SK-N-SH (cell line): ENCODE measurements at regions not wholly inside any gene's neighbourhood (a gene's known extent, or its start where the extent isn't known, plus 50 kb on each side); places are given as distances from the start of the nearest gene placed in this dataset.
A peak's percentile ranks its signal among the peaks of the same experiment; 100 is the strongest.

Experiments used
- CTCF ChIA-PET: fragments of 300-600, 350-600 bp; formaldehyde crosslinking; extraction: SDS; loops from one replicate; lab custom pipeline; 2021; lab: Yijun Ruan, JAX
- POLR2A ChIA-PET: fragments of 350-600 bp; sonication (Branson Sonifier 250); formaldehyde crosslinking; extraction: SDS; loops from one replicate; lab custom pipeline; 2020; ENCODE audit warnings: antibody characterized with exemption, inconsistent platforms; lab: Yijun Ruan, JAX
- DNase-seq: peaks from one replicate; pipeline ENCODE4 v3.0.0; 2012
- H2AFZ ChIP-seq: fragments of 200-600 bp; sonication (generic); 2 replicates; pipeline ENCODE4 v1.8.1; 2016; ENCODE audit warnings: antibody characterized with exemption, mild to moderate bottlenecking, low read depth
- H3F3A ChIP-seq: fragments of 200-600 bp; sonication (generic); replicated peaks from 2 replicates; pipeline ENCODE3; 2016; ENCODE audit warnings: antibody characterized with exemption, mild to moderate bottlenecking; ENCODE audit not compliant: insufficient read depth
- H3K27ac ChIP-seq, 2 experiments: fragments of 200-500 bp in 1 of 2; fragments of 200-600 bp in 1 of 2; sonication (Bioruptor generic) in 1 of 2; sonication (generic), shearing (Covaris generic) in 1 of 2; 2 replicates each; pipeline versions ENCODE4 v1.5.1 to v1.6.1; 2014 to 2016; ENCODE audit warnings: low read depth in 2 of 2, inconsistent platforms in 1 of 2, low read length in 1 of 2, mild to moderate bottlenecking in 1 of 2, mixed read lengths in 1 of 2
- H3K27me3 ChIP-seq: fragments of 200-600 bp; sonication (generic), shearing (Covaris generic); 2 replicates; pipeline ENCODE4 v1.6.1; 2016; ENCODE audit warnings: mixed run types; ENCODE audit not compliant: insufficient read depth
- H3K36me3 ChIP-seq, 2 experiments: fragments of 200-500 bp in 1 of 2; fragments of 200-600 bp in 1 of 2; sonication (Bioruptor generic) in 1 of 2; sonication (generic) in 1 of 2; replicated peaks in 1 of 2; 2 replicates each; pipeline versions ENCODE3 to v1.5.1; 2014 to 2016; ENCODE audit warnings: low read length in 1 of 2, mild to moderate bottlenecking in 1 of 2; ENCODE audit not compliant: insufficient read depth in 2 of 2, control insufficient read depth in 1 of 2
- H3K4me1 ChIP-seq, 2 experiments: fragments of 200-500 bp in 1 of 2; fragments of 200-600 bp in 1 of 2; sonication (Bioruptor generic) in 1 of 2; sonication (generic), shearing (Covaris generic) in 1 of 2; 2 replicates each; pipeline versions ENCODE4 v1.5.1 to v1.6.1; 2014 to 2016; ENCODE audit warnings: low read depth in 1 of 2, low read length in 1 of 2, mixed run types in 1 of 2; ENCODE audit not compliant: insufficient read depth in 2 of 2, control insufficient read depth in 1 of 2
- H3K4me2 ChIP-seq: fragments of 200-600 bp; sonication (generic), shearing (Covaris generic); 2 replicates; pipeline ENCODE4 v1.6.1; 2017; ENCODE audit warnings: mixed run types
- H3K4me3 ChIP-seq, 2 experiments: fragments of 200-500 bp in 1 of 2; fragments of 200-600 bp in 1 of 2; sonication (Bioruptor generic) in 1 of 2; sonication (generic), shearing (Covaris generic) in 1 of 2; 2 replicates each; pipeline versions ENCODE4 v1.5.1 to v1.8.1; 2014 to 2016; ENCODE audit warnings: low read depth in 2 of 2, inconsistent platforms in 1 of 2, low read length in 1 of 2, mild to moderate bottlenecking in 1 of 2, mixed read lengths in 1 of 2, moderate library complexity in 1 of 2
- H3K79me2 ChIP-seq: fragments of 200-600 bp; sonication (generic); 2 replicates; pipeline ENCODE4 v1.8.1; 2017; ENCODE audit warnings: mild to moderate bottlenecking; ENCODE audit not compliant: insufficient read depth
- H3K9ac ChIP-seq: fragments of 200-600 bp; sonication (generic); 2 replicates; pipeline ENCODE4 v1.6.1; 2017; ENCODE audit warnings: mixed run types
- H3K9me2 ChIP-seq: fragments of 200-600 bp; sonication (generic); 2 replicates; pipeline ENCODE4 v1.6.1; 2017; ENCODE audit warnings: mixed run types
- H3K9me3 ChIP-seq: fragments of 200-600 bp; sonication (generic); 2 replicates; pipeline ENCODE4 v1.6.1; 2017; ENCODE audit warnings: mixed run types, mild to moderate bottlenecking, moderate library complexity
- H4K20me1 ChIP-seq: fragments of 200-600 bp; sonication (generic); 2 replicates; pipeline ENCODE4 v1.6.1; 2017; ENCODE audit warnings: mild to moderate bottlenecking, mixed run types; ENCODE audit not compliant: insufficient read depth
- CHD2 ChIP-seq: fragments of 150-350 bp; IDR thresholded peaks from 2 replicates; pipeline ENCODE4 v1.6.1; 2018; ENCODE audit warnings: low read length; ENCODE audit not compliant: partially characterized antibody
- EP300 ChIP-seq, 2 experiments: IDR thresholded peaks; 2 replicates each; pipeline versions ENCODE4 v1.4.0 to v1.6.1; 2012; ENCODE audit warnings: borderline replicate concordance in 1 of 2, low read depth in 1 of 2, low read length in 1 of 2
- FOSL2 ChIP-seq: IDR thresholded peaks from 2 replicates; pipeline ENCODE4 v1.4.0; 2012; ENCODE audit warnings: low read depth, mild to moderate bottlenecking, moderate library complexity, borderline replicate concordance
- FOXM1 ChIP-seq: IDR thresholded peaks from 2 replicates; pipeline ENCODE4 v1.4.0; 2012; ENCODE audit warnings: low read depth, mild to moderate bottlenecking
- GABPA ChIP-seq: IDR thresholded peaks from 2 replicates; pipeline ENCODE4 v1.4.0; 2012; ENCODE audit warnings: low read depth, mild to moderate bottlenecking
- MXI1 ChIP-seq: IDR thresholded peaks from 2 replicates; pipeline ENCODE4 v1.6.1; 2012; ENCODE audit warnings: mild to moderate bottlenecking, low read depth, low read length, improper control_type of control experiment
- POLR2AphosphoS5 ChIP-seq: IDR thresholded peaks from 2 replicates; pipeline ENCODE4 v1.6.1; 2012; ENCODE audit warnings: low read depth, low read length
- RAD21 ChIP-seq: IDR thresholded peaks from 2 replicates; pipeline ENCODE4 v1.6.1; 2012; ENCODE audit warnings: mild to moderate bottlenecking, low read length
- RFX5 ChIP-seq: IDR thresholded peaks from 2 replicates; pipeline ENCODE4 v1.6.1; 2012; ENCODE audit warnings: mild to moderate bottlenecking, improper control_type of control experiment, low read length
- RXRA ChIP-seq: IDR thresholded peaks from 2 replicates; pipeline ENCODE4 v1.4.0; 2012; ENCODE audit warnings: low read depth, mild to moderate bottlenecking, borderline replicate concordance
- SIN3A ChIP-seq: IDR thresholded peaks from 2 replicates; pipeline ENCODE4 v1.6.1; 2012; ENCODE audit warnings: low read depth, mild to moderate bottlenecking, low read length, moderate library complexity, borderline replicate concordance
- TAF1 ChIP-seq: IDR thresholded peaks from 2 replicates; pipeline ENCODE4 v1.6.1; 2012; ENCODE audit warnings: low read depth, mild to moderate bottlenecking, low read length, moderate library complexity, borderline replicate concordance
- YY1 ChIP-seq: IDR thresholded peaks from 2 replicates; pipeline ENCODE4 v1.4.0; 2012; ENCODE audit warnings: low read depth, mild to moderate bottlenecking
- WGBS: methylation state at CpG from one replicate; pipeline ENCODE4 v1.1.6; 2017; ENCODE audit warnings: low lambda C conversion rate; 5-methylcytosine and 5-hydroxymethylcytosine counted together
- TF ChIP-seq, protein P1 (sequence below): IDR thresholded peaks from 2 replicates; pipeline ENCODE4 v1.4.0; 2012; ENCODE audit warnings: low read depth, borderline replicate concordance
- TF ChIP-seq, protein P2 (sequence below): IDR thresholded peaks from 2 replicates; pipeline ENCODE4 v1.4.0; 2012; ENCODE audit warnings: low read depth
- TF ChIP-seq, protein P3 (sequence below): IDR thresholded peaks from 2 replicates; pipeline ENCODE4; 2012
- TF ChIP-seq, protein P4 (sequence below): IDR thresholded peaks from 2 replicates; pipeline ENCODE4 v1.4.0; 2012; ENCODE audit warnings: low read depth, borderline replicate concordance
- TF ChIP-seq, protein P5 (sequence below): fragments of 150-350 bp; IDR thresholded peaks from 2 replicates; pipeline ENCODE4 v1.6.1; 2016; ENCODE audit warnings: mild to moderate bottlenecking, low read depth, low read length

DNA sequence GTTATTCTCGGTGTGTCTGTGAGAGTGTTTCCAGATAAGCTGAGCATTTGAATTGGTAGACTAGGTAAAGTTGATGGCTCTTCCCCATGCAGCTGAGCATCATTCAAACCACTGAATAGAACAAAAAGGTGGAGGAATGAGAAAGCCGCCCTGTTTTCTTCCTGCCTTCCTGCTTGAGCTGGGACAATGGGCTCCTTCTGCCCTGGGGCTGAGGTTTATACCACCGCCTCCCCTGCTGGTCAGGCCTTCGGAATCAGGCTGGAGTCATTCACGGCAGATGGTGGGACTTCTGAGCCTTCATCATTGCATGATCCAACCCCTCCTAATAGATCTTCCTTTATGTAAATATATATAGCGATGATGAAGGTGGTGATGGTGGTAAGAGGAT, 124.9 kb downstream of the ANKRD60 start:
- H3K9ac ChIP-seq: no peak overlapping the region
- CTCF ChIA-PET: interaction anchor here (1.4 to 1.7 kb wide), 2 partner anchors 17 to 77 kb away, joined by 3 to 5 read pairs; no protein-coding TSS in a partner anchor
- WGBS: 98% methylated on average over 6 of the region's 6 CpGs
- no peaks in the 10 kb centered on the region for H4K20me1 ChIP-seq
- no peaks in the 10 kb centered on the region for H3K9me2 ChIP-seq
- no peaks in the 10 kb centered on the region for H3K36me3 ChIP-seq
- DNase-seq: no peak
- no peaks in the 10 kb centered on the region for H3K79me2 ChIP-seq
- H3F3A ChIP-seq: no peaks in the 10 kb centered on the region
- H3K27ac ChIP-seq: no peak overlapping the region
- no peaks in the 10 kb centered on the region for H3K27me3 ChIP-seq
- H3K4me2 ChIP-seq: no peak overlapping the region
- no peaks in the 10 kb centered on the region for H3K9me3 ChIP-seq
- TF ChIP-seq POLR2AphosphoS5 (no peak), EP300 (IDR thresholded peaks at IDR 0.05; ENCODE audit: borderline replicate concordance in 1 of 2, low read depth in 1 of 2, low read length in 1 of 2) (no peak), RFX5 (no peak), FOSL2 (no peak), SIN3A (no peak), GABPA (no peak), RXRA (no peak), YY1 (no peak), RAD21 (no peak), CHD2 (no peak), FOXM1 (no peak), MXI1 (no peak)
- TF ChIP-seq, protein P1, sequence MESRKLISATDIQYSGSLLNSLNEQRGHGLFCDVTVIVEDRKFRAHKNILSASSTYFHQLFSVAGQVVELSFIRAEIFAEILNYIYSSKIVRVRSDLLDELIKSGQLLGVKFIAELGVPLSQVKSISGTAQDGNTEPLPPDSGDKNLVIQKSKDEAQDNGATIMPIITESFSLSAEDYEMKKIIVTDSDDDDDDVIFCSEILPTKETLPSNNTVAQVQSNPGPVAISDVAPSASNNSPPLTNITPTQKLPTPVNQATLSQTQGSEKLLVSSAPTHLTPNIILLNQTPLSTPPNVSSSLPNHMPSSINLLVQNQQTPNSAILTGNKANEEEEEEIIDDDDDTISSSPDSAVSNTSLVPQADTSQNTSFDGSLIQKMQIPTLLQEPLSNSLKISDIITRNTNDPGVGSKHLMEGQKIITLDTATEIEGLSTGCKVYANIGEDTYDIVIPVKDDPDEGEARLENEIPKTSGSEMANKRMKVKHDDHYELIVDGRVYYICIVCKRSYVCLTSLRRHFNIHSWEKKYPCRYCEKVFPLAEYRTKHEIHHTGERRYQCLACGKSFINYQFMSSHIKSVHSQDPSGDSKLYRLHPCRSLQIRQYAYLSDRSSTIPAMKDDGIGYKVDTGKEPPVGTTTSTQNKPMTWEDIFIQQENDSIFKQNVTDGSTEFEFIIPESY: no peak
- TF ChIP-seq, protein P2, sequence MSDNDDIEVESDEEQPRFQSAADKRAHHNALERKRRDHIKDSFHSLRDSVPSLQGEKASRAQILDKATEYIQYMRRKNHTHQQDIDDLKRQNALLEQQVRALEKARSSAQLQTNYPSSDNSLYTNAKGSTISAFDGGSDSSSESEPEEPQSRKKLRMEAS: no peak
- no peak overlapping the region for H2AFZ ChIP-seq
- H3K4me3 ChIP-seq: no peak overlapping the region
- peaks cover 0 to 8% of the 10 kb centered on the region in 2 experiments; a peak in 1 of 4 replicates for H3K4me1 ChIP-seq
- POLR2A ChIA-PET: no interaction called here

DNA sequence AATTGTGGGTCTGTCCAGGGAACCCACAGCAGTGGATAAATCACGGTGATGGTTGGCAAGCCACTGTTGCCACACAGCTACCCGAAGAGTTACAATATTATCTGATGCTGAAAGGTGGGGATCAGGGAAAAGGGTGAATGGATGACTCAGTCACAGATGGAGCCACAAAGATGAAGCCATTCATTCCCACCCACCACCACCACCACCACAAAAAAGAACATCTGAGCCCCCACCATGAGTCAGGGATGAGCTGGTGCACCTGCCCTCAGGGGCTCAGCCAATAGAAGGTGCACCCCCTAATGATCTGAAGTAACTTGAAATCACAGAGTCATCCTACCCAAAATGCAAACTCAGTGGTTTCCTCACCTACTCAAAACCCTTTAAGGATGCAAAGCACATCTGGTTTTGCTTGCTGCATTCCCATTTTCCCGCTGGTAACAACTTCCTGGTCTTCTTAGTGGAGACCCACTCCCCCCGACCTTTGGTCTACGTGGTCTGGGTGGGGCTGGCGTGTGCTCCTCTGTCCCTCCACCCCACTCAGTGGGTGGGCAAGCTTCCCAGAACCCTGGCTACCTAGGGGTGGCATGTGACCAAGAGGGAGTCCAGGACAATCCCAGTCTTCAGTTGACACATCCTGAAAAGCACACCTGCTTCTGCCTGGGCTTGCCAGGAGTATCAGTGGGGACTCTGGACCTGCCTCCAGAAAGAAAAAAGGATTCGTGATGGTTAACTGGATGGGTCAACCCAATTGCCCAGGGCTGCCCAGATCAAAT, 125.5 kb downstream of the ANKRD60 start:
- no peak overlapping the region for H3K4me3 ChIP-seq
- no peak for DNase-seq
- no peaks in the 10 kb centered on the region for H3K9me3 ChIP-seq
- H3K27me3 ChIP-seq: no peaks in the 10 kb centered on the region
- no peaks in the 10 kb centered on the region for H4K20me1 ChIP-seq
- WGBS: 79% methylated on average over 7 of the region's 7 CpGs
- ChIA-PET POLR2A (no interaction called here), CTCF (interaction anchor here (0.8 to 8.3 kb wide), 5 partner anchors 11 to 77 kb away, joined by 3 to 52 read pairs (median 3); no protein-coding TSS in a partner anchor)
- peaks cover 0 to 8% of the 10 kb centered on the region in 2 experiments; a peak in 1 of 4 replicates for H3K4me1 ChIP-seq
- H3K27ac ChIP-seq: no peak overlapping the region
- H3K79me2 ChIP-seq: no peaks in the 10 kb centered on the region
- H2AFZ ChIP-seq: no peak overlapping the region
- TF ChIP-seq TAF1 (no peak), FOSL2 (peak; percentile 16; the same call in 1 of the 2 replicates), EP300 (IDR thresholded peaks at IDR 0.05; ENCODE audit: borderline replicate concordance in 1 of 2, low read depth in 1 of 2, low read length in 1 of 2) (0 out of 4 replicates have a peak, but pooled peaks of 1 of the 2 experiments have one; percentile 4)
- TF ChIP-seq, protein P3, sequence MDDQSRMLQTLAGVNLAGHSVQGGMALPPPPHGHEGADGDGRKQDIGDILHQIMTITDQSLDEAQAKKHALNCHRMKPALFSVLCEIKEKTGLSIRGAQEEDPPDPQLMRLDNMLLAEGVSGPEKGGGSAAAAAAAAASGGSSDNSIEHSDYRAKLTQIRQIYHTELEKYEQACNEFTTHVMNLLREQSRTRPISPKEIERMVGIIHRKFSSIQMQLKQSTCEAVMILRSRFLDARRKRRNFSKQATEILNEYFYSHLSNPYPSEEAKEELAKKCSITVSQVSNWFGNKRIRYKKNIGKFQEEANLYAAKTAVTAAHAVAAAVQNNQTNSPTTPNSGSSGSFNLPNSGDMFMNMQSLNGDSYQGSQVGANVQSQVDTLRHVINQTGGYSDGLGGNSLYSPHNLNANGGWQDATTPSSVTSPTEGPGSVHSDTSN: 0 out of 2 replicates have a peak, but pooled peaks have one; percentile 4
- TF ChIP-seq, protein P4, sequence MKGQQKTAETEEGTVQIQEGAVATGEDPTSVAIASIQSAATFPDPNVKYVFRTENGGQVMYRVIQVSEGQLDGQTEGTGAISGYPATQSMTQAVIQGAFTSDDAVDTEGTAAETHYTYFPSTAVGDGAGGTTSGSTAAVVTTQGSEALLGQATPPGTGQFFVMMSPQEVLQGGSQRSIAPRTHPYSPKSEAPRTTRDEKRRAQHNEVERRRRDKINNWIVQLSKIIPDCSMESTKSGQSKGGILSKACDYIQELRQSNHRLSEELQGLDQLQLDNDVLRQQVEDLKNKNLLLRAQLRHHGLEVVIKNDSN: no peak
- TF ChIP-seq, protein P5, sequence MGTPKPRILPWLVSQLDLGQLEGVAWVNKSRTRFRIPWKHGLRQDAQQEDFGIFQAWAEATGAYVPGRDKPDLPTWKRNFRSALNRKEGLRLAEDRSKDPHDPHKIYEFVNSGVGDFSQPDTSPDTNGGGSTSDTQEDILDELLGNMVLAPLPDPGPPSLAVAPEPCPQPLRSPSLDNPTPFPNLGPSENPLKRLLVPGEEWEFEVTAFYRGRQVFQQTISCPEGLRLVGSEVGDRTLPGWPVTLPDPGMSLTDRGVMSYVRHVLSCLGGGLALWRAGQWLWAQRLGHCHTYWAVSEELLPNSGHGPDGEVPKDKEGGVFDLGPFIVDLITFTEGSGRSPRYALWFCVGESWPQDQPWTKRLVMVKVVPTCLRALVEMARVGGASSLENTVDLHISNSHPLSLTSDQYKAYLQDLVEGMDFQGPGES: no peak
- TF ChIP-seq, protein P2: no peak
- no peaks in the 10 kb centered on the region for H3K9me2 ChIP-seq
- no peak overlapping the region for H3K9ac ChIP-seq
- no peaks in the 10 kb centered on the region for H3F3A ChIP-seq
- H3K36me3 ChIP-seq: no peaks in the 10 kb centered on the region
- no peak overlapping the region for H3K4me2 ChIP-seq
